SU-DHL-6 (cell line): ENCODE measurements at regions not wholly inside any gene's neighbourhood (a gene's known extent, or its start where the extent isn't known, plus 50 kb on each side); places are given as distances from the start of the nearest gene placed in this dataset.

Source experiments
- EZH2phosphoT487 ChIP-seq: fragments of 200-600 bp; sonication (generic), shearing (Covaris generic); conservative IDR thresholded peaks from 2 replicates; pipeline ENCODE4 v1.6.1; 2018; ENCODE audit warnings: mild to moderate bottlenecking, antibody characterized with exemption, low read length, moderate library complexity, mixed read lengths
- TF ChIP-seq, protein P1 (sequence below): fragments of 200-600 bp; sonication (generic); IDR thresholded peaks from one replicate; pipeline ENCODE4 v1.5.1; 2017; ENCODE audit warnings: antibody characterized with exemption, mild to moderate bottlenecking, low read length, moderate library complexity; ENCODE audit not compliant: insufficient read depth, poor library complexity, severe bottlenecking

DNA sequence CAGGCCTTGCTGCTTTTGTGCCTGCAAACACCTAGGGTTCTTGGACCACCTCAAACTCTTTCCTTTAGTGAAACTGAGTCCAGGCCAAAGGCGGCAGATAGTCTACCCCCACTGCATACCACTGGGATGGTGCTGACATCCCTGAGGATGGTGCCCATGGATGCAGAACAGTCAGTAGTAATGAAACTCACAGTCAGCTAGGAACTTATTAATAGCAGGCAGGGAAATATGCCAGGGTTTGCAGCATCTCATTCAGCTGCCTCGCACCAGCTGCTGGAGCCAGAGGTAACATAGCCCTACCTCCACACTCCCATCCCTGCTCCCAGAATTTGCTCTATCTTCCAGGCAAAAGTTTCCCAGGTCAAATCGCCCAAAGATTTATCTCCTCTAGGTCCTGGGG, 189.1 kb downstream of the SREK1 start:
- no peak for TF ChIP-seq EZH2phosphoT487
- TF ChIP-seq, protein P1, sequence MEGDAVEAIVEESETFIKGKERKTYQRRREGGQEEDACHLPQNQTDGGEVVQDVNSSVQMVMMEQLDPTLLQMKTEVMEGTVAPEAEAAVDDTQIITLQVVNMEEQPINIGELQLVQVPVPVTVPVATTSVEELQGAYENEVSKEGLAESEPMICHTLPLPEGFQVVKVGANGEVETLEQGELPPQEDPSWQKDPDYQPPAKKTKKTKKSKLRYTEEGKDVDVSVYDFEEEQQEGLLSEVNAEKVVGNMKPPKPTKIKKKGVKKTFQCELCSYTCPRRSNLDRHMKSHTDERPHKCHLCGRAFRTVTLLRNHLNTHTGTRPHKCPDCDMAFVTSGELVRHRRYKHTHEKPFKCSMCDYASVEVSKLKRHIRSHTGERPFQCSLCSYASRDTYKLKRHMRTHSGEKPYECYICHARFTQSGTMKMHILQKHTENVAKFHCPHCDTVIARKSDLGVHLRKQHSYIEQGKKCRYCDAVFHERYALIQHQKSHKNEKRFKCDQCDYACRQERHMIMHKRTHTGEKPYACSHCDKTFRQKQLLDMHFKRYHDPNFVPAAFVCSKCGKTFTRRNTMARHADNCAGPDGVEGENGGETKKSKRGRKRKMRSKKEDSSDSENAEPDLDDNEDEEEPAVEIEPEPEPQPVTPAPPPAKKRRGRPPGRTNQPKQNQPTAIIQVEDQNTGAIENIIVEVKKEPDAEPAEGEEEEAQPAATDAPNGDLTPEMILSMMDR: no peak
